ENCODE measurements at regions not wholly inside any gene's neighbourhood (a gene's known extent, or its start where the extent isn't known, plus 50 kb on each side); places are given as distances from the start of the nearest gene placed in this dataset.

DNA sequence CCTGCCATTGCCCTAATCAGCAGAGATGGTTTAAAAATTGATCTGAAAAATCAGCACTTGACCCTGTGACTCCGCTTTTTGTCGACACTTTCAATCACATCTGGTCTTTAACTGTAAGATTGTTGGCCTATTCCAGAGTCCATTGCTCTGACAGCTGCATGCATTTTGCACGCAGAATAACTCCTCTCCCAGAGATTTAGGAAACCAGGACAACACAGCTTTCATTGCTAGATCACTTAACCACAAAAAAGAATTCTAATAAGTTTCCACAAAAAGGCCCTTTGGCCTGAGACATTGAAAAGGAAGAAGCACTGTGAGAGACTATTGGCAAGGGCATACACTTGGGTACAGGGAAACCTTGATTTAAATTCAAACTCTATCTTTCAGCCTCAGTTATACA is 373.1 kb downstream of the TGFB2 start:
- peak in 1 of 2 donors; percentile 13 for DNase-seq (ENCODE audit: low read depth in 2 of 2)
- no peak overlapping the region for H3K4me3 ChIP-seq (replicated peaks in 1 of 2; ENCODE audit: low read depth in 2 of 2, low read length in 2 of 2)
- TF ChIP-seq, protein P1, sequence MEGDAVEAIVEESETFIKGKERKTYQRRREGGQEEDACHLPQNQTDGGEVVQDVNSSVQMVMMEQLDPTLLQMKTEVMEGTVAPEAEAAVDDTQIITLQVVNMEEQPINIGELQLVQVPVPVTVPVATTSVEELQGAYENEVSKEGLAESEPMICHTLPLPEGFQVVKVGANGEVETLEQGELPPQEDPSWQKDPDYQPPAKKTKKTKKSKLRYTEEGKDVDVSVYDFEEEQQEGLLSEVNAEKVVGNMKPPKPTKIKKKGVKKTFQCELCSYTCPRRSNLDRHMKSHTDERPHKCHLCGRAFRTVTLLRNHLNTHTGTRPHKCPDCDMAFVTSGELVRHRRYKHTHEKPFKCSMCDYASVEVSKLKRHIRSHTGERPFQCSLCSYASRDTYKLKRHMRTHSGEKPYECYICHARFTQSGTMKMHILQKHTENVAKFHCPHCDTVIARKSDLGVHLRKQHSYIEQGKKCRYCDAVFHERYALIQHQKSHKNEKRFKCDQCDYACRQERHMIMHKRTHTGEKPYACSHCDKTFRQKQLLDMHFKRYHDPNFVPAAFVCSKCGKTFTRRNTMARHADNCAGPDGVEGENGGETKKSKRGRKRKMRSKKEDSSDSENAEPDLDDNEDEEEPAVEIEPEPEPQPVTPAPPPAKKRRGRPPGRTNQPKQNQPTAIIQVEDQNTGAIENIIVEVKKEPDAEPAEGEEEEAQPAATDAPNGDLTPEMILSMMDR (IDR thresholded peaks at IDR 0.05; ENCODE audit: low read depth, low read length): no peak

DNA sequence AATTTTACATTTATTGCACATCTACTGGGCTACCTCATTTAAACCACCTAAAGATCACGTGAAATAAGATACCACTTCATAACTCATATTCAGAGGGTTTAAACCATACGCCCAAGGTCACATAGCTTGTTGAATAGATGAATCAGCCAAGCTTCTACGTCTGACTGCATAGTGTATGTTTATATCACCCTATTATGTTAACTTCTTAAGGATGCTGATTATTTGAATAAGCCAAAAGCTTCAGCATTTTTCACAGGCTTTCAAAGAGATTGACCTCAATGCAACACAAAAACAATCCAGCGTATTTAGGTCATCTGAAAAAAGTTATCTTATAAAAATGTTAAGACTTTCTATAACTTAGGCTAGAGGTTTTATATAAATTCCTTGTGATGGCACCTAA is 373.8 kb downstream of the TGFB2 start:
- peak in 1 of 2 donors; percentile 70 for DNase-seq (ENCODE audit: low read depth in 2 of 2)
- TF ChIP-seq, protein P1 (IDR thresholded peaks at IDR 0.05; ENCODE audit: low read depth, low read length): no peak
- H3K4me3 ChIP-seq (replicated peaks in 1 of 2; ENCODE audit: low read depth in 2 of 2, low read length in 2 of 2): no peak overlapping the region

DNA sequence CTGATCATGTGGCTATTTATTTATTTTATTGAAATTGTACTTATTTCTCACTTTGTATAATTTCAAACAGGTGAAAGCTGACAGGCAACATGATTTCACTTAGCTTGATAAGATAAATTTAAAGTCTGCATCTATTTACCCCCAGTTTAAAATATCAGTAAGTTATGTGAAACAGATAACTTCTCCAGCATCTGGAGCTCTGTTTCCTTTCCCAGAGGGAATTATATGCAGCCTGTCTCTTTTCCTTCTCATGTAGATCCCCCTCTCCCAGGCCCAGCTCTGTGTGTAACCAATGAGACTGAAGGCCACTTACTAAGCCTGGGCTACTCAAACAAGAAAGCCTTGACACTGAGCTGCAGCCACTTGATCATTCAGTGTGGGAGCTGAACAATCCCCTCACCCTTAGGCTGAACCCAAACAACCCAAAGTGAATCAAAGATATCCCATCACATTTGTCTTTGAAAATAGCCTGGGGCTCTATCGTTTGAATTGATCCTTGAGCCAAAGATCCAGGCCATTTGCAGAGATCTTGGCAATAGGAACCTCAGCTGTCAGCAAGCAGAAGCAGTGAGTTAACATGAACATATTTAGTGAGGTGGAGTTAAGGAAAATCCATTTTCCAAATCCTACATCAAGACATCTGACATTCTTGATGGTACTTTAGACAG is 383.9 kb downstream of the TGFB2 start:
- TF ChIP-seq, protein P1 (IDR thresholded peaks at IDR 0.05; ENCODE audit: low read depth, low read length): no peak
- DNase-seq (ENCODE audit: low read depth in 2 of 2): no peak
- H3K4me3 ChIP-seq (replicated peaks in 1 of 2; ENCODE audit: low read depth in 2 of 2, low read length in 2 of 2): no peak overlapping the region

DNA sequence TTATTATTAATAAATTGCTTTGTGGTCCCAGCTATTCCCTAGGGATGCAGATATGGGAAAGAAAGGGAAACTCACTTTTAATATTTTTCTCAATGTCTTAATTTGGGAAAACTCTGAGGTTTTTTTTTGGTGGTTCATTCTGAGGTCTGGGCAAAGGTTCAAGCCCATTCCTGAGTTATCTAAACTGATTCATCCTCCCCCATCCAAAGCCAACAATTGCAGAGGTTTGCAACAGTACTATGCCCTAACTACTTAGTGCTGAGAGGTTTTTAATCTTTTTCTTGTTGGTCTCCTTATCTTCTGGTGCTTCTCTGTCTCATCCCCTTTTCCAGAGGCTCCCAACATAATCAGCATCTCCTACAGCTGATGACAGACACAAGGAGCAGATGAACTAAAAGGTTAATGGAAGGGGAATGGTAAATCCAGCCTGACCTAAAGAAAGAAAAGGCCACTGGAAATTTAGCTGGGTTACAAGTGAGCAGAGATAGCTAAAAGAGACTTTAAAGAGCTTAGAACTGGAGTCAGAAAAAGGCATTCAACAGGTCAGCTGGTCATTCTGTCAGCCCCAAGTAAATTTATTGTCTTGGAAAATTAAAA is 390.4 kb downstream of the TGFB2 start:
- peak; percentile 86 to 93 for DNase-seq (ENCODE audit: low read depth in 2 of 2)
- TF ChIP-seq, protein P1 (IDR thresholded peaks at IDR 0.05; ENCODE audit: low read depth, low read length): no peak
- no peak overlapping the region for H3K4me3 ChIP-seq (replicated peaks in 1 of 2; ENCODE audit: low read depth in 2 of 2, low read length in 2 of 2)

DNA sequence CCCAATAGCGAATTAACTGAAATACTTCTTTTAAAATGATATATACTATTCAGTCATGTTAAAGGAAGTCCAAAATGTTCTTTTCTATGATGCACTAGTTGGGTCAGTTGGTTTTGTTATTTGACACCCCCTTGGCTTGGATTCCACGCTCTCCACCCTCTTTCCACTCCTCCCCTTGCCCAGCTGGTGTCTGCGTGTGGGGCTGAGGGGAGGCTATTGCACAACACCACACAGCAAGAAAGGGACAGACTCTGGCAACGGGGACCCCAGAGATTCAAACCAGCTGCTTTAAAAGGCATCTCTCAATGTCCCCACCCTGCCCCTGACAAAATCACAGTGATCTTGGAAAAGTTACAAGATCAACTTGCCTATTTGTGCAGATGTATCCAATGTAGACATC is 394.3 kb downstream of the TGFB2 start:
- no peak overlapping the region for H3K4me3 ChIP-seq (replicated peaks in 1 of 2; ENCODE audit: low read depth in 2 of 2, low read length in 2 of 2)
- TF ChIP-seq, protein P1 (IDR thresholded peaks at IDR 0.05; ENCODE audit: low read depth, low read length): no peak
- DNase-seq (ENCODE audit: low read depth in 2 of 2): peak; percentile 62 to 69

DNA sequence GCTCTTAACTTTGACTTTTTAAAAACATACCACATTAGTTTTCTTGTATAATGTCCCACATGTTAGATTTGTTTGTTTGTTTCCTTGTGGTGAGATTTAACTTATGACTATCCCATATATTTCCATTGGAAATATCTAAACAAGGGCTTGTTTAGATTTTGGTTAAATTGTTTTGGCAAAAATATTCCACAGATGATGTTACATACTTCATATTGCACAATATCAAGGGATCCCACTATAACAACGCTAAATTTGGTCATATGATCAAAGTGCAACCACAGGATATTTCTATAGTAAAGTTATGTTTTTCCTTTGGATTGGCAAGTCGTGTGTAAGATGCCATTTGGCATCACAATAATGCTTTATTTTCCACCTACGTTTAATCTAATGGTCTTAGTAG is 396.7 kb downstream of the TGFB2 start:
- no peak overlapping the region for H3K4me3 ChIP-seq (replicated peaks in 1 of 2; ENCODE audit: low read depth in 2 of 2, low read length in 2 of 2)
- TF ChIP-seq, protein P1 (IDR thresholded peaks at IDR 0.05; ENCODE audit: low read depth, low read length): no peak
- no peak for DNase-seq (ENCODE audit: low read depth in 2 of 2)
